Erythroblast (primary cell): ENCODE measurements at regions not wholly inside any gene's neighbourhood (a gene's known extent, or its start where the extent isn't known, plus 50 kb on each side); places are given as distances from the start of the nearest gene placed in this dataset.

Experiments
- GATA1 ChIP-seq: IDR thresholded peaks from 2 replicates; pipeline ENCODE4 v1.6.1; 2011; ENCODE audit warnings: low read depth, mild to moderate bottlenecking, control low read depth, low read length, moderate library complexity
- POLR2A ChIP-seq: IDR thresholded peaks from 2 replicates; pipeline ENCODE4 v1.6.1; 2011; ENCODE audit warnings: mild to moderate bottlenecking, low read length

GRCh38 chr9:13607481-13608441 lies 328.3 kb upstream of the MPDZ start:
- TF ChIP-seq POLR2A (no peak), GATA1 (no peak)
